ENCODE measurements at regions not wholly inside any gene's neighbourhood (a gene's known extent, or its start where the extent isn't known, plus 50 kb on each side); places are given as distances from the start of the nearest gene placed in this dataset.
A peak's percentile ranks its signal among the peaks of the same experiment; 100 is the strongest.

GRCh38 chr13:61728471-61728870 lies 312.8 kb upstream of the PCDH20 start:
- DNase-seq, result peak; percentile 45

- no peak for DNase-seq
These were observed 312.1 kb upstream of the PCDH20 start for GRCh38 chr13:61727767-61728166.

GRCh38 chr13:61725806-61726205 lies 310.2 kb upstream of the PCDH20 start:
- no peak for DNase-seq

GRCh38 chr13:61722119-61722518 lies 306.5 kb upstream of the PCDH20 start:
- DNase-seq, result no peak

GRCh38 chr13:61712621-61713020 lies 297.0 kb upstream of the PCDH20 start:
- no peak for DNase-seq

- DNase-seq, result no peak
These were observed 293.6 kb upstream of the PCDH20 start for GRCh38 chr13:61709258-61709657.

GRCh38 chr13:61706899-61707298 lies 291.2 kb upstream of the PCDH20 start:
- DNase-seq, result no peak

GRCh38 chr13:61700620-61701019 lies 285.0 kb upstream of the PCDH20 start:
- no peak for DNase-seq

GRCh38 chr13:61700181-61700580 lies 284.5 kb upstream of the PCDH20 start:
- no peak for DNase-seq

GRCh38 chr13:61696676-61697075 lies 281.0 kb upstream of the PCDH20 start:
- no peak for DNase-seq

- DNase-seq, result no peak
These were observed 279.5 kb upstream of the PCDH20 start for GRCh38 chr13:61695147-61695546.

- DNase-seq, result no peak
These were observed 277.0 kb upstream of the PCDH20 start for GRCh38 chr13:61692691-61693090.

GRCh38 chr13:61685682-61686012 lies 270.0 kb upstream of the PCDH20 start:
- no peak for DNase-seq

- no peak for DNase-seq
These were observed 269.5 kb upstream of the PCDH20 start for GRCh38 chr13:61684976-61685681.

- no peak for DNase-seq
These were observed 257.1 kb upstream of the PCDH20 start for GRCh38 chr13:61672756-61673155.

- no peak for DNase-seq
These were observed 254.9 kb upstream of the PCDH20 start for GRCh38 chr13:61670384-61671161.

GRCh38 chr13:61664801-61665705 lies 249.4 kb upstream of the PCDH20 start:
- DNase-seq, result no peak

- no peak for DNase-seq
These were observed 238.8 kb upstream of the PCDH20 start for GRCh38 chr13:61654481-61654880.

- DNase-seq, result no peak
These were observed 232.9 kb upstream of the PCDH20 start for GRCh38 chr13:61648547-61648946.

- no peak for DNase-seq
These were observed 196.5 kb upstream of the PCDH20 start for GRCh38 chr13:61612192-61612591.

GRCh38 chr13:61608138-61608537 lies 192.5 kb upstream of the PCDH20 start:
- DNase-seq, result no peak

GRCh38 chr13:61600360-61601033 lies 184.8 kb upstream of the PCDH20 start:
- no peak for DNase-seq

- no peak for DNase-seq
These were observed 176.8 kb upstream of the PCDH20 start for GRCh38 chr13:61592489-61592888.

All from NCI-H446 treated with DMSO at 0.1 percent for 48 hours (cell line).